ENCODE measurements at regions not wholly inside any gene's neighbourhood (a gene's known extent, or its start where the extent isn't known, plus 50 kb on each side); places are given as distances from the start of the nearest gene placed in this dataset.
A peak's percentile ranks its signal among the peaks of the same experiment; 100 is the strongest.
"Not testable (repeated sequence)": the region's sequence is repeated elsewhere in the genome, so short reads cannot be mapped to it uniquely, and the experiment has no call there.

DNA sequence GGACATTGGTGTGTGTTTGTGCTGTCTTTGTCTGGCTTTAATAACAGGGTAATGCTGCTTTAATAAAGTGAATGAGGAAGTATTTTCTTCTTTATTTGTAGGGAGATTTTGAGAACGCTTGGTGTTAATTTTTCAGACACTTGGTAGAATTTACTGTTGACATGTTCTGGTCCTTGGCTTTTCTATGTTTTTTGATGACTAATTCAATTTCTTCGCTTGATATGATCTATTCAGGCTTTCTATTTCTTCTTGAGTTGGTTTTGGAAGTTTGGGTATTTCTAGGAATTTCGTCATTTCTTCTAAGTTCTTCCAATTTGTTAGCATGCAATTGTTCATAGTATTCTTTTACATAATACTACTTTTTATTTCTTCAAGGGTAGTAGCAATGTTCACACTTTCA, 167.8 kb downstream of the TTC6 start:
- no peaks in the 10 kb centered on the region for H3K36me3 ChIP-seq
- H3K4me1 ChIP-seq: no peaks in the 10 kb centered on the region
- DNase-seq (no peak), ATAC-seq (no peak)
- intact Hi-C loops (cut with DNase I): no loop called here
- H3K4me3 ChIP-seq: no peak overlapping the region
- H3K27ac ChIP-seq: no peak overlapping the region
- TF ChIP-seq, protein P1, sequence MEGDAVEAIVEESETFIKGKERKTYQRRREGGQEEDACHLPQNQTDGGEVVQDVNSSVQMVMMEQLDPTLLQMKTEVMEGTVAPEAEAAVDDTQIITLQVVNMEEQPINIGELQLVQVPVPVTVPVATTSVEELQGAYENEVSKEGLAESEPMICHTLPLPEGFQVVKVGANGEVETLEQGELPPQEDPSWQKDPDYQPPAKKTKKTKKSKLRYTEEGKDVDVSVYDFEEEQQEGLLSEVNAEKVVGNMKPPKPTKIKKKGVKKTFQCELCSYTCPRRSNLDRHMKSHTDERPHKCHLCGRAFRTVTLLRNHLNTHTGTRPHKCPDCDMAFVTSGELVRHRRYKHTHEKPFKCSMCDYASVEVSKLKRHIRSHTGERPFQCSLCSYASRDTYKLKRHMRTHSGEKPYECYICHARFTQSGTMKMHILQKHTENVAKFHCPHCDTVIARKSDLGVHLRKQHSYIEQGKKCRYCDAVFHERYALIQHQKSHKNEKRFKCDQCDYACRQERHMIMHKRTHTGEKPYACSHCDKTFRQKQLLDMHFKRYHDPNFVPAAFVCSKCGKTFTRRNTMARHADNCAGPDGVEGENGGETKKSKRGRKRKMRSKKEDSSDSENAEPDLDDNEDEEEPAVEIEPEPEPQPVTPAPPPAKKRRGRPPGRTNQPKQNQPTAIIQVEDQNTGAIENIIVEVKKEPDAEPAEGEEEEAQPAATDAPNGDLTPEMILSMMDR (IDR thresholded peaks at IDR 0.05): no peak
- no peaks in the 10 kb centered on the region for H3K27me3 ChIP-seq (ENCODE audit: low read depth)
- H3K9me3 ChIP-seq: peaks cover 10% of the 10 kb centered on the region

DNA sequence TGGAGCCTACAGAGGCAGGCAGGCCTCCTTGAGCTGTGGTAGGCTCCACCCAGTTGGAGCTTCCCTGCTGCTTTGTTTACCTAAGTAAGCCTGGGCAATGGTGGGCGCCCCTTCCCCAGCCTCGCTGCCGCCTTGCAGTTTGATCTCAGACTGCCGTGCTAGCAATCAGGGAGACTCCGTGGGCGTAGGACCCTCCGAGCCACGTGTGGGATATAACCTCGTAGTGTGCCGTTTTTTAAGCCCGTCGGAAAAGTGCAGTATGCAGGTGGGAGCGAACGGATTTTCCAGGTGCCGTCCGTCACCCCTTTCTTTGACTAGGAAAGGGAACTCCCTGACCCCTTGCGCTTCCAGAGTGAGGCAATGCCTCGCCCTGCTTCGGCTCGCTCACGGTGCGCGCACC, 176.9 kb downstream of the TTC6 start:
- DNase-seq; H3K4me3 ChIP-seq; H3K4me1 ChIP-seq; H3K9me3 ChIP-seq; H3K27ac ChIP-seq; H3K36me3 ChIP-seq; H3K27me3 ChIP-seq (ENCODE audit: low read depth); intact Hi-C loops (cut with DNase I); ATAC-seq: not testable (repeated sequence)

DNA sequence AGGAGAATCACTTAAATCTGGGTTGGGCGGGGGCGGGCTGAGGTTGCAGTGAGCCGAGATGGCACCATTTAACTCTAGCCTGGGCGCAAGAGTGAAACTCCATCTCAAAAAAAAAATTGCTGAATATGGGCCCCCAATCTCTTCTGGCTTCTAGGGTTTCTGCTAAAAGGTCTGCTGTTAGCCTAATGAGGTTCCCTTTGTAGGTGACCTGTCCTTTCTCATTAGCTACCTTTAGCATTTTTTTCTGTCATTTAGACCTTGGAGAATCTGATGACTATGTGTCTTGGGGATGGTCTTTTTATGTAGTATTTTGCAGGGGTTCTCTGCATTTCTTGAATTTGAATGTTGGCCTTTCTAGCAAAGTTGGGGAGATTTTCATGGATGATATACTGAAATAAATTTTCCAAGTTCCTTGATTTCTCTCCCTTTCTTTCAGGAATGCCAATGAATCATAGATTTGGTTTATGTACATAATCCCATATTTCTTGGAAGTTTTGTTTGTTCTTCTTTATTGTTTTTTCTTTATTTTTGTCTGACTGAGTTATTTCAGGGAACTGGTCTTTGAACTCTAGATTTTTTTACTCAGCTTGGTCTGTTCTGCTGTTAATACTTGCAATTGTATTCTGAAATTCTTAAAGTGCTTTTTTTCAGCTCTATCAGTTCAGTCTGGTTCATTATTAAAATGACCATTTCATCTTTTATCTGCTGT, 181.5 kb downstream of the TTC6 start:
- DNase-seq: no peak

DNA sequence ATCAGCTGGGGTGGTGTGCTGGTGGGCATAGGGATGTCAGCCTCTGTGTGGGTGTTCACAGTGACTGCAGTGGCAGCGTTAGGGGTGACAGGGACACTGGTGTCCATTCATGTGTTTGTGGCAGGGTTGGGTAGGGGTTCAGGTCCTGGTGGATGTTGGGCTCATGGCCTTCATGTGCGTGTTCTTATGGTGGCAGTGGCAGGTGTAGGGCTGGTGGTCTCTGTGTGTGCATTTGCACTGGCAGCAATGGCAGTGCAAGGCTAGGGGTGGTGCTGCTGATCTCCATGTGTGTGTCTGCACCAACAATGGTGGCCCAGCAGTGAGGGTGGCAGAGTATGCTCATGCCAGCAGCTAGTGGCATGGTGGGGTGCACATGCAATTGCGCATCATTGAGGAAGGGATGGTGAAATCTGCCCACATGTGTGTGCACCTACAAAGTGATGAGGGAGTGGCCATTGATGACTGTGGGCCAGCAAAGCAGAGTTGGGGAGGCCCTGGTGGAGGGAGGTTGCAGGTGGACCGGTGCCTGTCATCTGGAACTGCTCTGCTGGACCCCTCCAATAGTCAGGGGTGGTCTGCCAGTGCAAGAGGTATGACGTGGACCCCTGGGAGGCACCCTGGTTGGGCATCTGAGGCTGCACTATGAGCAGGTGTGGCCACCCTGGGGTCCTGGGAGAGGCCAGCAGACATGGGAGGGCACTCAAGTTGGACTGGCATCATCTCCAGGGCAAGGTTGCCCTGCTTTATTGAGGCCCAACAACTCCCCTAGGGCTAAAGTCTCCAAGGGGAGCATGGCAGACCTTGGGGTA, 182.9 kb downstream of the TTC6 start:
- intact Hi-C loops (cut with DNase I): no loop called here
- Histone ChIP-seq H3K27ac (no peak overlapping the region), H3K27me3 (ENCODE audit: low read depth) (no peaks in the 10 kb centered on the region), H3K36me3 (no peaks in the 10 kb centered on the region), H3K4me3 (no peak overlapping the region), H3K9me3 (peaks cover 7% of the 10 kb centered on the region), H3K4me1 (no peaks in the 10 kb centered on the region)
- peak; percentile 21 to 47 for ATAC-seq
- no peak for DNase-seq
- TF ChIP-seq, protein P1 (IDR thresholded peaks at IDR 0.05): no peak

More for the DNA sequence above, 181.5 kb downstream of the TTC6 start:
- Histone ChIP-seq H3K4me1 (no peaks in the 10 kb centered on the region), H3K27me3 (ENCODE audit: low read depth) (no peaks in the 10 kb centered on the region), H3K36me3 (no peaks in the 10 kb centered on the region), H3K4me3 (no peak overlapping the region), H3K9me3 (peaks cover 9% of the 10 kb centered on the region), H3K27ac (no peak overlapping the region)
- intact Hi-C loops (cut with DNase I): no loop called here
- TF ChIP-seq, protein P1 (IDR thresholded peaks at IDR 0.05): no peak
- no peak for ATAC-seq

DNA sequence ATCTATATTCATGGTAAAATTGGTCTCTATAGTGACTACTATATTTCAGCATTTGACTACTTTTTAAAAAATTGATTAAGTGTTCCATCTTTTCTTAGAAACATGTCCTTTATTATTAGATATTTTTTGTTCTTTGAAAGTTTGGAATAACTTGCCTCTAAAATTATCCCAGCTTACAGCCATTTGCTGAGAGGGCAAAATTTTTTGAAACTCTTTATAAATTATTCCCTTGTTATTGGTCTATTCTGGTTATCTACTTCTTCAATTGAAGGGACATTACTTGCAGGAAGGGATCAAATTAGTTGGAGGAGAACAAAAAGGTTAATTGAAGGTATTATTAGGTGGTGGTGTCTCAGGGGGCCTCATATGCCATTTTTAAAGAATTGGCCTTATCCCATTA, 184.1 kb downstream of the TTC6 start:
- no peak overlapping the region for H3K27ac ChIP-seq
- H3K9me3 ChIP-seq: peaks cover 3% of the 10 kb centered on the region
- no peaks in the 10 kb centered on the region for H3K36me3 ChIP-seq
- intact Hi-C loops (cut with DNase I): no loop called here
- H3K27me3 ChIP-seq (ENCODE audit: low read depth): no peaks in the 10 kb centered on the region
- H3K4me3 ChIP-seq: no peak overlapping the region
- ATAC-seq: no peak
- no peak for DNase-seq
- TF ChIP-seq, protein P1 (IDR thresholded peaks at IDR 0.05): no peak
- H3K4me1 ChIP-seq: no peaks in the 10 kb centered on the region

DNA sequence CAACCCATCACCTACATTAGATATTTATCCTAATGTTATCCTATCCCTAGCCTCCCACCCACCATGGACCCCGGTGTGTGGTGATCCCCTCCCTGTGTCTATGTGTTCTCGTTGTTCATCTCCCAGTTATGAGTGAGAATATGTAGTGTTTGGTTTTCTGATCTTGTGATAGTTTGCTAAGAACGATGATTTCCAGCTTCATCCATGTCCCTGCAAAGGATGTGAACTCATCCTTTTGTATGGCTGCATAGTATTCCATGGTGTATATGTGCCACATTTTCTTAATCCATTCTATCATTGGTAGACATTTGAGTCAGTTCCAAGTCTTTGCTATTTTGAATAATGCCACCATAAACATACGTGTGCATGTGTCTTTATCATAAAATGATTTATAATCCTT, 185.3 kb downstream of the TTC6 start:
- H3K9me3 ChIP-seq; H3K4me1 ChIP-seq; ATAC-seq; H3K36me3 ChIP-seq; intact Hi-C loops (cut with DNase I); DNase-seq; H3K27ac ChIP-seq; H3K4me3 ChIP-seq; H3K27me3 ChIP-seq (ENCODE audit: low read depth): not testable (repeated sequence)

DNA sequence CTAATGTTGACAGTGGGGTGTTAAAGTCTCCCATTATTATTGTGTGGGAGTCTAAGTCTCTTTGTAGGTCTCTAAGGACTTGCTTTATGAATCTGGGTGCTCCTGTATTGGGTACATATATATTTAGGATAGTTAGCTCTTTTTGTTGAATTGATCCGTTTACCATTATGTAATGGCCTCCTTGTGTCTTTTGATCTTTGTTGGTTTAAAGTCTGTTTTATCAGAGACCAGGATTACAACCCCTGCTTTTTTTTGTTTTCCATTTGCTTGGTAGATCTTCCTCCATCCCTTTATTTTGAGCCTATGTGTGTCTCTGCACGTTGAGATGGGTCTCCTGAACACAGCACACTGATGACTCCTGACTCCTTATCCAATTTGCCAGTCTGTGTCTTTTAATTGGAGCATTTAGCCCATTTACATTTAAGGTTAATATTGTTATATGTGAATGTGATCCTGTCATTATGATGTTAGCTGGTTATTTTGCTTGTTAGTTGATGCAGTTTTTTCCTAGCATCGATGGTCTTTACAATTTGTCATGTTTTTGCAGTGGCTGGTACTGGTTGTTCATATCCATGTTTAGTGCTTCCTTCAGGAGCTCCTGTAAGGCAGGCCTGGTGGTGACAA, 188.9 kb downstream of the TTC6 start:
- H3K27ac ChIP-seq; H3K27me3 ChIP-seq (ENCODE audit: low read depth); H3K9me3 ChIP-seq; intact Hi-C loops (cut with DNase I); H3K4me3 ChIP-seq; H3K36me3 ChIP-seq; ATAC-seq; H3K4me1 ChIP-seq; DNase-seq: not testable (repeated sequence)

DNA sequence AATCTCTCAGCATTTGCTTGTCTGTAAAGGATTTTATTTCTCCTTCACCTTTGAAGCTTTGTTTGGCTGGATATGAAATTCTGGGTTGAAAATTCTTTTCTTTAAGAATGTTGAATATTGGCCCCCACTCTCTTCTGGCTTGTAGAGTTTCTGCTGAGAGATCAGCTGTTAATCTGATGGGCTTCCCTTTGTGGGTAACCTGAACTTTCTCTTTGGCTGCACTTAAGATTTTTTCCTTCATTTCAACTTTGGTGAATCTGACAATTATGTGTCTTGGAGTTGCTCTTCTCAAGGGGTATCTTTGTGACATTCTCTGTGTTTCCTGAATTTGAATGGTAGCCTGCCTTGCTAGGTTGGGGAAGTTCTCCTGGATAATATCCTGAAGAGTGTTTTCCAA, 189.4 kb downstream of the TTC6 start:
- H3K36me3 ChIP-seq; intact Hi-C loops (cut with DNase I); DNase-seq; H3K4me1 ChIP-seq; H3K9me3 ChIP-seq; H3K27me3 ChIP-seq (ENCODE audit: low read depth); H3K27ac ChIP-seq; ATAC-seq; H3K4me3 ChIP-seq: not testable (repeated sequence)

DNA sequence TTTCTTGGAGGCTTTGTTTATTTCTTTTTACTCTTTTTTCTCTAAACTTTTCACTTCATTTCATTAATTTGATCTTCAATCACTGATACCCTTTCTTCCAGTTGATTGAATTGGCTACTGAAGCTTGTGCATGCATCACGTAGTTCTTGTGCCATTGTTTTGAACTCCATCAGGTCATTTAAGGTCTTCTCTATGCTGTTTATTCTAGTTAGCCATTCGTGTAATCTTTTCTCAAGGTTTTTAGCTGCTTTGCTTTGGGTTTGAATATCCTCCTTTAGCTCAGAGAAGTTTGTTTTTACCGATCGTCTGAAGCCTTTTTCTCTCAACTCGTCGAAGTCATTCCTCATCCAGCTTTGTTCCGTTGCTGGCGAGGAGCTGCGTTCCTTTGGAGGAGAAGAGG, 189.9 kb downstream of the TTC6 start:
- intact Hi-C loops (cut with DNase I); H3K36me3 ChIP-seq; H3K27ac ChIP-seq; H3K9me3 ChIP-seq; ATAC-seq; H3K4me3 ChIP-seq; H3K27me3 ChIP-seq (ENCODE audit: low read depth); DNase-seq; H3K4me1 ChIP-seq: not testable (repeated sequence)

Measured in lower lobe of right lung (tissue), 2 donors.